Activated B cell treated with CpG ODN at 0.5 μM for 24 hours (primary cell): ENCODE measurements at regions not wholly inside any gene's neighbourhood (a gene's known extent, or its start where the extent isn't known, plus 50 kb on each side); places are given as distances from the start of the nearest gene placed in this dataset.

Source experiments
- ATAC-seq: fragments of 200-7000 bp; cut with Tn5 transposase; one replicate; pipeline ENCODE4 v1.10.0; 2021; ENCODE audit warnings: low read depth, mild to moderate bottlenecking, moderate library complexity
- CTCF ChIA-PET: fragments of 350-600 bp; sonication (Branson Sonifier 250); formaldehyde crosslinking; loops from one replicate; lab custom pipeline; 2021; ENCODE audit warnings: antibody characterized with exemption; lab: Charles Lee
- POLR2A ChIA-PET: fragments of 350-600 bp; sonication (Branson Sonifier 250); formaldehyde crosslinking; loops from one replicate; lab custom pipeline; 2021; ENCODE audit warnings: antibody characterized with exemption; lab: Charles Lee
- DNase-seq: peaks from one replicate; pipeline ENCODE4 v3.0.0; 2022
- H3K27ac Mint-ChIP-seq: one replicate; pipeline ENCODE4 v1.8.0; 2020; ENCODE audit warnings: mixed read lengths
- H3K27me3 Mint-ChIP-seq: one replicate; pipeline ENCODE4 v1.8.0; 2021; ENCODE audit warnings: mixed read lengths
- H3K36me3 Mint-ChIP-seq: one replicate; pipeline ENCODE4 v1.8.0; 2021; ENCODE audit warnings: low read depth, mixed read lengths
- H3K4me1 Mint-ChIP-seq: one replicate; pipeline ENCODE4 v1.8.0; 2021; ENCODE audit warnings: mixed read lengths
- H3K4me3 Mint-ChIP-seq: one replicate; pipeline ENCODE4 v1.8.0; 2020; ENCODE audit warnings: mild to moderate bottlenecking, mixed read lengths
- H3K9me3 Mint-ChIP-seq: one replicate; pipeline ENCODE4 v1.8.0; 2020; ENCODE audit warnings: mixed read lengths
- intact Hi-C: fragments of 100-400 bp; cut with micrococcal nuclease; formaldehyde crosslinking; loops from one replicate; pipeline ENCODE4 v1.15.1; 2024
- TF ChIP-seq, protein P1 (sequence below): fragments of 200-600 bp; IDR thresholded peaks from one replicate; pipeline ENCODE4 v1.8.0; 2022; ENCODE audit warnings: antibody characterized with exemption, mild to moderate bottlenecking

DNA sequence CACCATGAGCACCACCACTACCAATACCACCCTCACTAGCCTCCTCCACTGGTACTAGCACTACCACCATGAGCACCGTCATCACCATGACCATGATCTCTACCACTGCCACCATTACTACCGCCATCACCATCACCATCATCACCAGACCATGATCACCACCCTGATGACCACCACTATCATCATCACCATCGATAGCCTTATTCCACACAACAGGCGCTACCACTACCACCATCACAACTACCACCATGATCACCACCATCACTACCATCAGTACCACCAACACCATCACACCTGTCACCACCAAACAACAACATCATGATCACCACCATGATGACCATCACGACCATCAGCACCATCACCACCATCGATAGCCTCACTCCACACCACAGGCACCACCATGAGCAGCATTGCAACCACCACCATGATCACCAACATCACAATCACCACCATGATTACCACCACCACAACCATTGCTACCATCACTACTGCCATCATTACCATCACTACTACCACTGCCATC lies 56.6 kb upstream of the CASZ1 start:
- DNase-seq: no peak
- ChIA-PET POLR2A (no interaction called here), CTCF (no interaction called here)
- no peak for ATAC-seq
- H3K4me3 Mint-ChIP-seq: no peak overlapping the region
- no peaks in the 10 kb centered on the region for H3K36me3 Mint-ChIP-seq
- H3K9me3 Mint-ChIP-seq: peaks cover 3% of the 10 kb centered on the region
- intact Hi-C loops: no loop called here
- no peak overlapping the region for H3K27ac Mint-ChIP-seq
- TF ChIP-seq, protein P1, sequence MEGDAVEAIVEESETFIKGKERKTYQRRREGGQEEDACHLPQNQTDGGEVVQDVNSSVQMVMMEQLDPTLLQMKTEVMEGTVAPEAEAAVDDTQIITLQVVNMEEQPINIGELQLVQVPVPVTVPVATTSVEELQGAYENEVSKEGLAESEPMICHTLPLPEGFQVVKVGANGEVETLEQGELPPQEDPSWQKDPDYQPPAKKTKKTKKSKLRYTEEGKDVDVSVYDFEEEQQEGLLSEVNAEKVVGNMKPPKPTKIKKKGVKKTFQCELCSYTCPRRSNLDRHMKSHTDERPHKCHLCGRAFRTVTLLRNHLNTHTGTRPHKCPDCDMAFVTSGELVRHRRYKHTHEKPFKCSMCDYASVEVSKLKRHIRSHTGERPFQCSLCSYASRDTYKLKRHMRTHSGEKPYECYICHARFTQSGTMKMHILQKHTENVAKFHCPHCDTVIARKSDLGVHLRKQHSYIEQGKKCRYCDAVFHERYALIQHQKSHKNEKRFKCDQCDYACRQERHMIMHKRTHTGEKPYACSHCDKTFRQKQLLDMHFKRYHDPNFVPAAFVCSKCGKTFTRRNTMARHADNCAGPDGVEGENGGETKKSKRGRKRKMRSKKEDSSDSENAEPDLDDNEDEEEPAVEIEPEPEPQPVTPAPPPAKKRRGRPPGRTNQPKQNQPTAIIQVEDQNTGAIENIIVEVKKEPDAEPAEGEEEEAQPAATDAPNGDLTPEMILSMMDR: no peak
- no peaks in the 10 kb centered on the region for H3K4me1 Mint-ChIP-seq
- H3K27me3 Mint-ChIP-seq: peaks cover 3% of the 10 kb centered on the region

DNA sequence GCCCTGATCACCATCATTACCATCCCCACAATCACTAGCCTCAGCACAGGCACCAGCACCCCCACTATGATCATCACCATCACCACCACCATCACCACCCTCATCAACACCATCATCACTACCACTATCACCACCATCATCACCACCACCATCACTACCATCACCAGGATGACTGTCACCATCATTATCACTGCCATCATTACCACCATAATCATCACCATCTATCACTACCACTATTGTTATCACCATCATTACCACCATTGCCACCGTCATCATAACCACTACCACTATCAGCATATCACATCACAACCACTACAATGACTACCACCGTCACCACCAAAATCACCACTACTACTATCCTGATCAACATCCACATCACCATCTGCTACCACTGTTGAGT lies 57.3 kb upstream of the CASZ1 start:
- peaks cover under 1% of the 10 kb centered on the region for H3K27me3 Mint-ChIP-seq
- DNase-seq: no peak
- intact Hi-C loops: no loop called here
- no peaks in the 10 kb centered on the region for H3K4me1 Mint-ChIP-seq
- TF ChIP-seq, protein P1: no peak
- no peak for ATAC-seq
- peaks cover 3% of the 10 kb centered on the region for H3K9me3 Mint-ChIP-seq
- ChIA-PET CTCF (no interaction called here), POLR2A (no interaction called here)
- no peaks in the 10 kb centered on the region for H3K36me3 Mint-ChIP-seq
- no peak overlapping the region for H3K27ac Mint-ChIP-seq
- no peak overlapping the region for H3K4me3 Mint-ChIP-seq

DNA sequence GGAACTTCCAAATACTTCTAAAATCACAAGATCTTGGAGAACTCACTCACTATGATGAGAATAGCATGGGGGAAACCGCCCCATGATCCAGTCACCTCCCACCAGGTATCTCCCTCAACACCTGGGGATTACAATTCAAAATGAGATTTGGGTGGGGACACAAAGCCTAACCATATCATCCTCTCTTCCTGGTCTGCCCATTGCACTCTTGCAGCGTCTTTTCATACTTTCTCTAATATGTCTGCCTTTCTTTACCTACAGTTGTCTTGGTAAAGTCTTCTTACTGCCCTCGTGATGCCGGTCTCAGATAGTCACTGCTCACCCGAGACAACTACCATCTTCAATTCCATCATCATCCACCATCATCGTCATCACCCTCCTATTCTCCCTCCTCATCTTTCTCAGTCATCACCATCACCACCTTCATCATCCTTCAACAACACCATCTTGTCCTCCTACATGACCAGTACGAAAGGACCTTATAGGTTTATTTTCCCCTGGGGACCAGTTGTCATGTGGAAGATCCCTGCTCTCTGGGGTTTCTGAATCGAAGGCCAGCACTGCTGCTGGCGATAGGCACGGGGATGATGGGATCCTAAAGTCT lies 58.5 kb upstream of the CASZ1 start:
- POLR2A ChIA-PET: no interaction called here
- peaks cover 3% of the 10 kb centered on the region for H3K9me3 Mint-ChIP-seq
- TF ChIP-seq, protein P1: no peak
- H3K4me1 Mint-ChIP-seq: no peaks in the 10 kb centered on the region
- no peak overlapping the region for H3K4me3 Mint-ChIP-seq
- H3K27me3 Mint-ChIP-seq: no peaks in the 10 kb centered on the region
- DNase-seq: no peak
- no peaks in the 10 kb centered on the region for H3K36me3 Mint-ChIP-seq
- no peak overlapping the region for H3K27ac Mint-ChIP-seq
- intact Hi-C loops: no loop called here
- CTCF ChIA-PET: no interaction called here
- ATAC-seq: no peak

DNA sequence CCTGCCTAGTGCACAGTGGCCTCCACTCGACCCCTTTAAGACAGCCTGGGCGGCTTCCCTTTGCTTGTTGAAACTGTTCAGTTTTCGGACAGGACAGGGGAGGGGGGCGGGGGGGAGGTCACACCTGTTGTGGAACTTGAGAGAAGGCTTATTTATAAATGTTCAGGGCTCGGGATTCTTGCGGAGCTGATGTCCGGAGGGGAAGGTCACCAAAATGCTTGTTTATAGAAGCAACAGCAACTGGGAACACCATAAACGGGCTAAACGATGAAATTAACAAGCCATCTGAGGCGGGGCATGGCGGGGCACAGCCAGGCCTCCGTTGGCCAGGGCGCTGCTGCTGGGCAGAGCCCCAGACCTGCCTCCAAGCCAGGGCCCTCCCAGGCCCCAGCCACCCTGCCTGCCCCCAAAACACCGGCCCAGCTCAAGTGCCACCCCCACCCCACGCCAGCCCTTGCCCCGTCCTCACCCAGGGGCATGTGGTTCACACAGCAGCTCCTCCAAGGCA lies 59.8 kb upstream of the CASZ1 start:
- H3K4me3 Mint-ChIP-seq: no peak overlapping the region
- H3K9me3 Mint-ChIP-seq: peaks cover 3% of the 10 kb centered on the region
- DNase-seq (no peak), ATAC-seq (no peak)
- peaks cover 4% of the 10 kb centered on the region for H3K27me3 Mint-ChIP-seq
- H3K36me3 Mint-ChIP-seq: no peaks in the 10 kb centered on the region
- POLR2A ChIA-PET: no interaction called here
- no peaks in the 10 kb centered on the region for H3K4me1 Mint-ChIP-seq
- TF ChIP-seq, protein P1: no peak
- H3K27ac Mint-ChIP-seq: no peak overlapping the region
- CTCF ChIA-PET: no interaction called here
- intact Hi-C loops: no loop called here

DNA sequence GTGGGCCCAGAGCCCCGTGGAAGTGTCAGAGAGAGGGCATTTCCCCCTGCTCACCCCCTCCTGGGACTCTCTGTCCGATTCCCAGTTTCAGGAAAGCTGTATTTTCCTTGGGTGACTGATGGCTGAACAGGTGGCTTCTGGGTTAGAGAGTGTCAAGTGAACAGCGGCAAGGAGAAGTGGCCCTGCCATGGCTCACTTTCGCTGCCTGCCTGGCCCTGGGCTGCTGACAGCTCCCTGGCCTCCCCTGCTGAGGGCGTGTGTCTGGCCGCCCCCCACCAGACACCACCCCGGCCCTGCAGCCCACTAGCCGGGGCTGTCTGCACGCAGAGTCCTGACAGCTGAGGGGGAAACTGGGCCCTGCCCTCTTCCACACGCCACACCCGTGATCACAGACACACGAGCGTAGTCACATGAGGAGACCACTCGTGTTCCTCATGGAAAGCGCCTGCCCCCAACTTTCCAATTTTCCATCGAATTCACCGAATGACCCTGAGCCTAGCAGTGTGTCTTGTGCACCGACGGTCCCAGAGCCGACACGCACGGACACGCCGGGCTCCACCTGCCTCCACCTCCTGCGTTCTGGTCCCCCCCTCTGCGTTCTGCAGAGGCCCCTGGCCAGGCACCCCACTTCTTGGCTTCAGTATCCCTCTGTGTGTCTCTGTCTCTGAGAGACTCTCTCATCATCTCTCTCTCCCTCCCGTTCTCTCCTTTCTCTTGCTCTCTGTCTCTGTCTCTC lies 60.6 kb upstream of the CASZ1 start:
- Mint-ChIP-seq H3K4me3 (no peak overlapping the region), H3K27me3 (peaks cover 4% of the 10 kb centered on the region), H3K27ac (no peak overlapping the region), H3K36me3 (no peaks in the 10 kb centered on the region), H3K9me3 (peaks cover 3% of the 10 kb centered on the region), H3K4me1 (no peaks in the 10 kb centered on the region)
- POLR2A ChIA-PET: no interaction called here
- DNase-seq (no peak), ATAC-seq (no peak)
- intact Hi-C loops: no loop called here
- CTCF ChIA-PET: no interaction called here
- TF ChIP-seq, protein P1: no peak
